H1 (cell line): ENCODE measurements at regions not wholly inside any gene's neighbourhood (a gene's known extent, or its start where the extent isn't known, plus 50 kb on each side); places are given as distances from the start of the nearest gene placed in this dataset.

Experiments used
- CTCF ChIA-PET: fragments of 300-600 bp; sonication (Branson Sonifier 250); formaldehyde crosslinking; loops from one replicate; lab custom pipeline; 2021; ENCODE audit not compliant: partially characterized antibody; lab: Charles Lee
- POLR2A ChIA-PET: fragments of 300-600 bp; sonication (Branson Sonifier 250); formaldehyde crosslinking; loops from one replicate; lab custom pipeline; 2021; ENCODE audit warnings: inconsistent platforms; ENCODE audit not compliant: partially characterized antibody; lab: Charles Lee
- DNase-seq, 2 experiments: peaks; one replicate each; pipeline versions ENCODE4 v3.0.0 to v3.0.0-alpha.2; 2010 to 2022; ENCODE audit warnings: low spot score in 2 of 2, low read depth in 1 of 2, mixed read lengths in 1 of 2
- FAIRE-seq: peaks from 2 replicates; lab custom pipeline; 2011; peaks lifted over from hg19 to GRCh38; lab: Jason Lieb, UNC
- H2AFZ ChIP-seq: 2 replicates; pipeline ENCODE4 v1.8.1; 2012; ENCODE audit warnings: low read length, inconsistent platforms
- H2AK5ac ChIP-seq: 2 replicates; pipeline ENCODE4 v1.6.1; 2013; ENCODE audit warnings: low read depth, low read length
- H2BK120ac ChIP-seq: replicated peaks from 2 replicates; pipeline ENCODE3; 2013; ENCODE audit warnings: low read depth, low read length, inconsistent platforms
- H2BK12ac ChIP-seq: 2 replicates; pipeline ENCODE4 v1.6.1; 2013; ENCODE audit warnings: low read depth, low read length
- H2BK15ac ChIP-seq: 2 replicates; pipeline ENCODE4 v1.6.1; 2013; ENCODE audit warnings: low read length
- H2BK20ac ChIP-seq: 2 replicates; pipeline ENCODE4 v1.6.1; 2013; ENCODE audit warnings: low read length
- H2BK5ac ChIP-seq: 2 replicates; pipeline ENCODE4 v1.6.1; 2013; ENCODE audit warnings: low read depth, low read length
- H3K14ac ChIP-seq: 2 replicates; pipeline ENCODE4 v1.6.1; 2013; ENCODE audit warnings: inconsistent platforms; ENCODE audit not compliant: insufficient read length
- H3K18ac ChIP-seq: 2 replicates; pipeline ENCODE4 v1.6.1; 2013; ENCODE audit warnings: low read length; ENCODE audit errors: extremely low read depth
- H3K23ac ChIP-seq: 2 replicates; pipeline ENCODE4 v1.6.1; 2013; ENCODE audit warnings: inconsistent platforms; ENCODE audit not compliant: insufficient read length
- H3K23me2 ChIP-seq: 2 replicates; pipeline ENCODE4 v1.6.1; 2013; ENCODE audit warnings: low read depth, low read length
- H3K27ac ChIP-seq: 2 replicates; pipeline ENCODE4 v1.6.1; 2011; ENCODE audit warnings: low read depth, low read length, inconsistent platforms
- H3K27me3 ChIP-seq, 4 experiments: replicated peaks in 1 of 4; 1 replicate in 1 of 4; 2 replicates in 3 of 4; pipeline versions ENCODE4 v1.6.1 to v1.8.1; 2011 to 2013; ENCODE audit warnings: low read length in 3 of 4, mild to moderate bottlenecking in 3 of 4, inconsistent platforms in 2 of 4, mixed read lengths in 2 of 4, moderate library complexity in 1 of 4; ENCODE audit not compliant: control insufficient read depth in 3 of 4, insufficient read depth in 3 of 4; ENCODE audit errors: extremely low read depth in 1 of 4
- H3K36me3 ChIP-seq, 4 experiments: 2 replicates each; pipeline versions ENCODE4 v1.6.1 to v1.8.1; 2011 to 2013; ENCODE audit warnings: mild to moderate bottlenecking in 4 of 4, low read length in 3 of 4, moderate library complexity in 2 of 4, control low read depth in 1 of 4, inconsistent platforms in 1 of 4; ENCODE audit not compliant: insufficient read depth in 4 of 4, control insufficient read depth in 2 of 4
- H3K4ac ChIP-seq: replicated peaks from 2 replicates; pipeline ENCODE3; 2013; ENCODE audit warnings: low read length, low read depth, mixed read lengths, inconsistent platforms; ENCODE audit not compliant: insufficient read length
- H3K4me1 ChIP-seq, 4 experiments: replicated peaks in 1 of 4; 1 replicate in 1 of 4; 2 replicates in 3 of 4; pipeline versions ENCODE4 v1.6.1 to v1.8.1; 2011 to 2013; ENCODE audit warnings: low read length in 3 of 4, inconsistent platforms in 2 of 4, mixed read lengths in 1 of 4; ENCODE audit not compliant: insufficient read depth in 4 of 4, control insufficient read depth in 3 of 4
- H3K4me2 ChIP-seq, 2 experiments: 2 replicates each; pipeline versions ENCODE4 v1.6.1 to v1.8.1; 2011 to 2013; ENCODE audit warnings: low read depth in 2 of 2, low read length in 2 of 2, control low read depth in 1 of 2, inconsistent platforms in 1 of 2, mild to moderate bottlenecking in 1 of 2; ENCODE audit not compliant: insufficient read depth in 1 of 2
- H3K4me3 ChIP-seq, 4 experiments: fragments of 200-600, 300-600 bp in 1 of 4; sonication (generic), shearing (Covaris generic), sonication (Bioruptor Twin) in 1 of 4; 2 replicates each; pipeline versions ENCODE4 v1.5.1 to v1.8.1; 2011 to 2016; ENCODE audit warnings: low read length in 4 of 4, low read depth in 3 of 4, control low read depth in 2 of 4, inconsistent platforms in 2 of 4, mild to moderate bottlenecking in 2 of 4, mixed read lengths in 1 of 4, moderate library complexity in 1 of 4; ENCODE audit not compliant: insufficient read depth in 2 of 4; ENCODE audit errors: extremely low read depth in 1 of 4
- H3K56ac ChIP-seq: replicated peaks from 2 replicates; pipeline ENCODE3; 2013; ENCODE audit warnings: low read depth, mild to moderate bottlenecking, mixed read lengths, low read length, inconsistent platforms; ENCODE audit not compliant: insufficient read length
- H3K79me1 ChIP-seq: 2 replicates; pipeline ENCODE4 v1.6.1; 2013; ENCODE audit warnings: low read depth, low read length, control low read depth
- H3K79me2 ChIP-seq, 2 experiments: 2 replicates each; pipeline versions ENCODE4 v1.6.1 to v1.8.1; 2012 to 2013; ENCODE audit warnings: low read length in 2 of 2, mild to moderate bottlenecking in 2 of 2, inconsistent platforms in 1 of 2; ENCODE audit not compliant: insufficient read depth in 2 of 2, control insufficient read depth in 1 of 2
- H3K9ac ChIP-seq, 4 experiments: replicated peaks in 1 of 4; 1 replicate in 1 of 4; 2 replicates in 3 of 4; pipeline versions ENCODE4 v1.6.1 to v1.8.1; 2011 to 2013; ENCODE audit warnings: low read depth in 3 of 4, low read length in 3 of 4, control low read depth in 2 of 4, mild to moderate bottlenecking in 2 of 4, moderate library complexity in 2 of 4, inconsistent platforms in 1 of 4; ENCODE audit errors: extremely low read depth in 1 of 4
- H3K9me3 ChIP-seq, 2 experiments: 2 replicates each; pipeline versions ENCODE4 v1.6.1 to v1.8.1; 2012 to 2013; ENCODE audit warnings: mild to moderate bottlenecking in 2 of 2, moderate library complexity in 2 of 2, control low read depth in 1 of 2, inconsistent platforms in 1 of 2, low read depth in 1 of 2, low read length in 1 of 2, mixed read lengths in 1 of 2; ENCODE audit not compliant: insufficient read depth in 2 of 2
- H4K20me1 ChIP-seq, 2 experiments: replicated peaks in 1 of 2; 2 replicates each; pipeline versions ENCODE3 to v1.8.1; 2011 to 2013; ENCODE audit warnings: inconsistent platforms in 2 of 2, low read length in 2 of 2, mild to moderate bottlenecking in 1 of 2; ENCODE audit not compliant: insufficient read depth in 2 of 2, control insufficient read depth in 1 of 2
- H4K5ac ChIP-seq: 2 replicates; pipeline ENCODE4 v1.6.1; 2013; ENCODE audit warnings: low read length, low read depth, mixed read lengths, inconsistent platforms; ENCODE audit not compliant: insufficient read length
- H4K8ac ChIP-seq: 2 replicates; pipeline ENCODE4 v1.8.0; 2013; ENCODE audit warnings: mild to moderate bottlenecking, moderate library complexity, low read length, inconsistent platforms; ENCODE audit not compliant: insufficient read depth; ENCODE audit errors: extremely low read depth
- H4K91ac ChIP-seq: replicated peaks from 2 replicates; pipeline ENCODE3; 2013; ENCODE audit warnings: low read length, mixed read lengths, inconsistent platforms; ENCODE audit not compliant: insufficient read length
- BRCA1 ChIP-seq: IDR thresholded peaks from 2 replicates; pipeline ENCODE4 v1.6.1; 2012; ENCODE audit warnings: low read depth, low read length, improper control_type of control experiment
- CTBP2 ChIP-seq: IDR thresholded peaks from 2 replicates; pipeline ENCODE4 v1.7.0; 2011; ENCODE audit warnings: borderline replicate concordance, mild to moderate bottlenecking, moderate library complexity, mixed read lengths, low read length; ENCODE audit not compliant: insufficient read depth, insufficient read length
- E2F6 ChIP-seq: IDR thresholded peaks from 2 replicates; pipeline ENCODE4 v1.6.1; 2012; ENCODE audit warnings: inconsistent platforms
- GTF2F1 ChIP-seq: IDR thresholded peaks from 2 replicates; pipeline ENCODE4 v1.6.1; 2012; ENCODE audit warnings: low read depth, low read length, improper control_type of control experiment, borderline replicate concordance
- HDAC2 ChIP-seq, 2 experiments: fragments of 300-600 bp in 1 of 2; sonication (generic) in 1 of 2; IDR thresholded peaks; 2 replicates each; pipeline ENCODE4 v1.6.1; 2011 to 2012; ENCODE audit warnings: low read depth in 2 of 2, low read length in 2 of 2, mild to moderate bottlenecking in 2 of 2, moderate library complexity in 2 of 2, borderline replicate concordance in 1 of 2, inconsistent platforms in 1 of 2
- JUN ChIP-seq: IDR thresholded peaks from 2 replicates; pipeline ENCODE4 v1.6.1; 2011; ENCODE audit warnings: low read depth, mild to moderate bottlenecking, improper control_type of control experiment, low read length
- JUND ChIP-seq: IDR thresholded peaks from 2 replicates; pipeline ENCODE4 v1.6.1; 2011; ENCODE audit warnings: mild to moderate bottlenecking, improper control_type of control experiment, low read length
- POU5F1 ChIP-seq: IDR thresholded peaks from 2 replicates; pipeline ENCODE4 v1.6.1; 2011; ENCODE audit warnings: low read depth, mild to moderate bottlenecking, low read length, moderate library complexity
- RXRA ChIP-seq: IDR thresholded peaks from 2 replicates; pipeline ENCODE4 v1.6.1; 2011; ENCODE audit warnings: low read depth, mild to moderate bottlenecking, low read length, moderate library complexity; ENCODE audit not compliant: insufficient read depth
- SP1 ChIP-seq: IDR thresholded peaks from 2 replicates; pipeline ENCODE4 v1.6.1; 2011; ENCODE audit warnings: low read depth, low read length
- SP2 ChIP-seq: IDR thresholded peaks from 2 replicates; pipeline ENCODE4 v1.6.1; 2012; ENCODE audit warnings: mild to moderate bottlenecking, low read length, inconsistent platforms
- SRF ChIP-seq: IDR thresholded peaks from 2 replicates; pipeline ENCODE4 v1.6.1; 2011; ENCODE audit warnings: mild to moderate bottlenecking, low read depth, low read length, moderate library complexity
- TAF7 ChIP-seq: optimal IDR thresholded peaks from 2 replicates; pipeline ENCODE3; 2011; ENCODE audit warnings: low read depth, mild to moderate bottlenecking, inconsistent platforms, low read length, moderate library complexity, borderline replicate concordance
- TBP ChIP-seq: IDR thresholded peaks from 2 replicates; pipeline ENCODE4 v1.6.1; 2011; ENCODE audit warnings: low read depth, low read length, improper control_type of control experiment
- ZNF274 ChIP-seq: IDR thresholded peaks from 2 replicates; pipeline ENCODE4 v1.7.0; 2012; ENCODE audit warnings: low read length, borderline replicate concordance; ENCODE audit errors: extremely low read depth
- WGBS, 2 experiments: shearing (Covaris generic) in 1 of 2; methylation state at CpG; one replicate each; pipeline versions ENCODE4 v1.1.6 to v1.1.7; 2013 to 2015; ENCODE audit warnings: low lambda C conversion rate in 2 of 2, mixed read lengths in 2 of 2, inconsistent platforms in 1 of 2, low coverage in 1 of 2, missing lambda C conversion rate in 1 of 2; ENCODE audit not compliant: insufficient replicate concordance in 2 of 2, insufficient coverage in 1 of 2, insufficient read length in 1 of 2; ENCODE audit errors: extremely low coverage in 1 of 2, missing lambda C conversion rate in 1 of 2; 5-methylcytosine and 5-hydroxymethylcytosine counted together

GRCh38 chr10:26932576-26932975 lies 71.8 kb upstream of the ABI1 start:
- Histone ChIP-seq H3K4ac (no peak overlapping the region), H3K23ac (no peak overlapping the region), H4K20me1 (no peaks in the 10 kb centered on the region), H2BK120ac (no peak overlapping the region), H2AK5ac (no peak overlapping the region), H4K8ac (no peak overlapping the region), H2AFZ (no peak overlapping the region), H2BK20ac (no peak overlapping the region), H2BK5ac (no peak overlapping the region), H3K56ac (no peak overlapping the region), H3K27ac (no peak overlapping the region), H3K9me3 (no peaks in the 10 kb centered on the region), H3K79me1 (no peaks in the 10 kb centered on the region), H3K27me3 (no peaks in the 10 kb centered on the region), H3K18ac (no peak overlapping the region), H2BK15ac (no peak overlapping the region), H3K4me2 (no peak overlapping the region), H2BK12ac (no peak overlapping the region), H4K5ac (no peak overlapping the region), H3K9ac (no peak overlapping the region), H3K36me3 (no peaks in the 10 kb centered on the region), H3K4me1 (no peaks in the 10 kb centered on the region), H3K14ac (no peak overlapping the region), H3K23me2 (no peaks in the 10 kb centered on the region), H3K79me2 (no peaks in the 10 kb centered on the region), H4K91ac (no peak overlapping the region), H3K4me3 (no peak overlapping the region)
- WGBS, 2 experiments = 92% methylated on average over 2 of the region's 2 CpGs; no CpG with 5 or more reads in 1 of the 2 experiments
- DNase-seq (no peak), FAIRE-seq (no peak)
- ChIA-PET CTCF (interaction anchor here (1.3 kb wide), 1 partner anchor 27 kb away, joined by 3 read pairs; no protein-coding TSS in a partner anchor), POLR2A (no interaction called here)
- TF ChIP-seq TBP (no peak), SP1 (no peak), HDAC2 (IDR thresholded peaks at IDR 0.05; ENCODE audit: borderline replicate concordance in 1 of 2, low read depth in 2 of 2, low read length in 2 of 2) (no peak), JUND (no peak), POU5F1 (no peak), ZNF274 (no peak), GTF2F1 (no peak), BRCA1 (no peak), SP2 (no peak), SRF (no peak), JUN (no peak), RXRA (no peak), TAF7 (no peak), E2F6 (no peak), CTBP2 (no peak)
